ENCODE measurements at regions not wholly inside any gene's neighbourhood (a gene's known extent, or its start where the extent isn't known, plus 50 kb on each side); places are given as distances from the start of the nearest gene placed in this dataset.

GRCh38 chr11:69395287-69395686, 86.2 kb upstream of the LINC01488 start:
- H3K9me3 Mint-ChIP-seq, result peaks cover 20% of the 10 kb centered on the region
- Histone ChIP-seq H3K27me3 (no peaks in the 10 kb centered on the region), H3K79me2 (ENCODE audit: low read depth) (no peaks in the 10 kb centered on the region), H3K4me1 (peaks cover 5% of the 10 kb centered on the region), H3K4me3 (no peak overlapping the region), H2AFZ (replicated peaks) (no peak overlapping the region), H3K27ac (no peak overlapping the region), H3K9me3 (ENCODE audit: low read depth) (no peaks in the 10 kb centered on the region), H4K20me1 (ENCODE audit: low read depth) (no peaks in the 10 kb centered on the region), H3K36me3 (no peaks in the 10 kb centered on the region), H3K9ac (no peak overlapping the region), H3K4me2 (no peak overlapping the region), H3F3A (ENCODE audit: low read depth) (no peaks in the 10 kb centered on the region)
- no peaks in the 10 kb centered on the region for H3K36me3 Mint-ChIP-seq
- peaks cover 12% of the 10 kb centered on the region for H3K27me3 Mint-ChIP-seq (ENCODE audit: insufficient read depth, low read depth)
- H3K4me1 Mint-ChIP-seq, result peaks cover 47% of the 10 kb centered on the region
- H3K4me3 Mint-ChIP-seq, result no peak overlapping the region
- H3K27ac Mint-ChIP-seq, result peak overlapping the region; percentile 88
- TF ChIP-seq CTCF (IDR thresholded peaks at IDR 0.05), result no peak
- no peak for DNase-seq (ENCODE audit: low spot score)

GRCh38 chr11:69396051-69396947, 85.2 kb upstream of the LINC01488 start:
- H3K4me2 ChIP-seq, result no peak overlapping the region
- no peaks in the 10 kb centered on the region for H3K27me3 ChIP-seq
- H3K4me1 ChIP-seq, result peaks cover 5% of the 10 kb centered on the region
- H3K27me3 Mint-ChIP-seq (ENCODE audit: insufficient read depth, low read depth), result peaks cover 12% of the 10 kb centered on the region
- H3K4me3 Mint-ChIP-seq, result no peak overlapping the region
- no peaks in the 10 kb centered on the region for H3F3A ChIP-seq (ENCODE audit: low read depth)
- no peak overlapping the region for H3K9ac ChIP-seq
- H2AFZ ChIP-seq (replicated peaks), result no peak overlapping the region
- TF ChIP-seq CTCF (IDR thresholded peaks at IDR 0.05), result no peak
- TF ChIP-seq EZH2phosphoT487 (IDR thresholded peaks at IDR 0.05), result no peak
- no peak for TF ChIP-seq EZH2 (IDR thresholded peaks at IDR 0.05)
- H3K9me3 ChIP-seq (ENCODE audit: low read depth), result no peaks in the 10 kb centered on the region
- no peaks in the 10 kb centered on the region for H3K79me2 ChIP-seq (ENCODE audit: low read depth)
- H3K36me3 ChIP-seq, result no peaks in the 10 kb centered on the region
- H3K36me3 Mint-ChIP-seq, result no peaks in the 10 kb centered on the region
- no peaks in the 10 kb centered on the region for H4K20me1 ChIP-seq (ENCODE audit: low read depth)
- no peak overlapping the region for H3K27ac ChIP-seq
- peaks cover 20% of the 10 kb centered on the region for H3K9me3 Mint-ChIP-seq
- peaks cover 41% of the 10 kb centered on the region for H3K4me1 Mint-ChIP-seq
- no peak overlapping the region for H3K4me3 ChIP-seq
- no peak for DNase-seq (ENCODE audit: low spot score)
- H3K27ac Mint-ChIP-seq, result peak overlapping the region; percentile 69

GRCh38 chr11:69396948-69397307, 84.5 kb upstream of the LINC01488 start:
- DNase-seq (ENCODE audit: low spot score), result no peak
- TF ChIP-seq EZH2phosphoT487 (IDR thresholded peaks at IDR 0.05) (no peak), EZH2 (IDR thresholded peaks at IDR 0.05) (no peak), CTCF (IDR thresholded peaks at IDR 0.05) (no peak)
- no peak overlapping the region for H3K27ac ChIP-seq
- H3F3A ChIP-seq (ENCODE audit: low read depth), result no peaks in the 10 kb centered on the region
- H3K4me2 ChIP-seq, result no peak overlapping the region
- Mint-ChIP-seq H3K9me3 (peaks cover 20% of the 10 kb centered on the region), H3K27ac (peak overlapping the region; percentile 46), H3K36me3 (no peaks in the 10 kb centered on the region), H3K4me1 (peaks cover 41% of the 10 kb centered on the region), H3K4me3 (peak overlapping the region; percentile 38), H3K27me3 (ENCODE audit: insufficient read depth, low read depth) (peaks cover 12% of the 10 kb centered on the region)
- H2AFZ ChIP-seq (replicated peaks), result no peak overlapping the region
- H3K27me3 ChIP-seq, result no peaks in the 10 kb centered on the region
- H3K4me3 ChIP-seq, result no peak overlapping the region
- no peaks in the 10 kb centered on the region for H3K9me3 ChIP-seq (ENCODE audit: low read depth)
- H3K36me3 ChIP-seq, result no peaks in the 10 kb centered on the region
- no peak overlapping the region for H3K9ac ChIP-seq
- H4K20me1 ChIP-seq (ENCODE audit: low read depth), result no peaks in the 10 kb centered on the region
- H3K79me2 ChIP-seq (ENCODE audit: low read depth), result no peaks in the 10 kb centered on the region
- peaks cover 5% of the 10 kb centered on the region for H3K4me1 ChIP-seq
